Pulmonary artery endothelial cell (primary cell): ENCODE measurements at regions not wholly inside any gene's neighbourhood (a gene's known extent, or its start where the extent isn't known, plus 50 kb on each side); places are given as distances from the start of the nearest gene placed in this dataset.
"Not testable (repeated sequence)": the region's sequence is repeated elsewhere in the genome, so short reads cannot be mapped to it uniquely, and the experiment has no call there.

Source experiments
- DNase-seq: peaks from one replicate; pipeline ENCODE4 v3.0.0-alpha.2; 2011; ENCODE audit warnings: low read depth, low spot score

GRCh38 chr22:22346401-22347107 lies 102.0 kb downstream of the VPREB1 start:
- no peak for DNase-seq

GRCh38 chr22:22348127-22348814 lies 103.7 kb downstream of the VPREB1 start:
- DNase-seq, result no peak

DNA sequence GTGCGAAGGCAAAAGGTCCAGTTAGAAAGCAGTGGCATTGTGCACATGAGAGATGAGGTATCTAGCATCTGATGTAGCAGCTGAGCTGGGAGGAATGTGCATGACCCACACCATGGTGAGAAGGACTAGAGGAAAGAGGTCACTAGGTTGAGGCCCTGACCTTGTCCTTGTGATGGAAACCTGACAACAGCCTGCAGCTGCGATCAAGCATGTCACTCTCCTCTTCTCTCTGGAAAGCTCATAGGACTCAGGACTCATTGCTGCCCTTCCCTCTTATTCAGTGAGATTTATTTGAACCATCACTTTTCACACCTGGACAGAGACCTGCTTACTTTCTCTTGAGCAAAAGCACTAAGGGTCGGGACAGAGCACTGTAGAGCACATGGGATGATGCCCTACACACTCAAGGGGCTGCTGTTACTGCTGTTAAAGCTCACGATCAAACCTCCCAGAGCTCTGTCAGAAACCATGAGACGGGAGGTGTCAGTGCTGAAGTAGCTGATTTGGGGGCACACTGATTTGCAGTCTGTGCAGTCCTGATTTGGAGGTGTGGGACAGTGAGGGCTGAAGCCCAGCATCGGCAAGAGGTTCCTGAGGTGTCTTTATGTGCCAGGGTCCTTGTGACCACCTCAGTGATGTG lies 104.3 kb downstream of the VPREB1 start:
- DNase-seq, result no peak

DNA sequence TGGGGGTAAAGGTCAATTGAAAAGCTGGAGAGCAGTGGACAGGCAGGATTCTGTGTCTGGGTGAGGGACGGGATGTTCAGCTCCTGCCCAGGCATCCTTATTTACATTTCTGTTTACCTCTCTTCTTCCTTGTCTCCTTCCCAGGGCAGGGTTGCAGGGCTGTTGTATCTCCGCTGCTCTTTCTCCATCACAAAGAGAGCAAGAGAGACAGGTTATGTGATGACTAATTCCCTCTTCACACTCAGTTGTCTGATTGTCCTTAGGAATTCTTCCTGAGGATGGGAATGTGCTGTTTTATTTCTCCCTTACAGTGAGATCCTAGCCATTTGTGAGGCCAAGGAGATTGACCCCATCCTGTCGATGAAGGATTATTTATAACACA lies 104.9 kb downstream of the VPREB1 start:
- no peak for DNase-seq

GRCh38 chr22:22351366-22351765 lies 106.8 kb downstream of the VPREB1 start:
- DNase-seq, result no peak

- DNase-seq, result no peak
Observed at GRCh38 chr22:22352371-22352999, 107.9 kb downstream of the VPREB1 start.

GRCh38 chr22:22355096-22355834 lies 110.7 kb downstream of the VPREB1 start:
- no peak for DNase-seq

- DNase-seq, result no peak
Observed at GRCh38 chr22:22357024-22357883, 112.7 kb downstream of the VPREB1 start.

DNA sequence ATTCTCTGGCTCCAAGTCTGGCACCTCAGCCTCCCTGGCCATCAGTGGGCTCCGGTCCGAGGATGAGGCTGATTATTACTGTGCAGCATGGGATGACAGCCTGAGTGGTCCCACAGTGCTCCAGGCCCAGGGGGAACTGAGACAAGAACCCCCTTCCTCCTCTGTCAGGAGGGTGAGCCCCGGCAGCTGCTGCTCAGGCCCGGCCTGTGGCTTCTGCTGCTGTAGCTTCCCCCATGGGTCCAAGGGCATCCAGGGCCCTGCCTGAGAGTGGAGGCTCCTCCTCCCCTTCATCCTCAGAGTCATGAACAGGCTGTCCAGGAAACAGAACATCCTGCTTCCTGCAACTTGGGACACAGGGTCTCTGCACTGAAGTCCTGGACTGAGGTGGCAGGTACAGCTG lies 113.6 kb downstream of the VPREB1 start:
- no peak for DNase-seq

- DNase-seq, result no peak
Observed at GRCh38 chr22:22358686-22359085, 114.1 kb downstream of the VPREB1 start.

DNA sequence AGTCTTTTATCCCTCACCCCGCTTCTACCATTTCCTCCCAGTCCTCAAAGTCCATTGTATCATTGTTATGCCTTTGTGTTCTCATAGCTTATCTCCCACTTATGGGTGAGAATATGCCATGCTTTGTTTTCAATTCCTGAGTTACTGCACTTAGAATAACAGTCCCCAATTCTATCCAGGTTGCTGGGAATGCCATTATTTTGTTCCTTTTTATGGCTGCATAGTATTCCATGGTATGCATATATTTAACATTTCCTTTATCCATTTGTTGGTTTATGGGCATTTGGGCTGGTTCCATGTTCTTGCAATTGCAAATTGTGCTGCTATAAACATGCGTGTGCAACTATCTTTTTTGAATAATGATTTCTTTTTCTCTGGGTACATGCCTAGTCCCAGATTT lies 114.9 kb downstream of the VPREB1 start:
- DNase-seq, result no peak

DNA sequence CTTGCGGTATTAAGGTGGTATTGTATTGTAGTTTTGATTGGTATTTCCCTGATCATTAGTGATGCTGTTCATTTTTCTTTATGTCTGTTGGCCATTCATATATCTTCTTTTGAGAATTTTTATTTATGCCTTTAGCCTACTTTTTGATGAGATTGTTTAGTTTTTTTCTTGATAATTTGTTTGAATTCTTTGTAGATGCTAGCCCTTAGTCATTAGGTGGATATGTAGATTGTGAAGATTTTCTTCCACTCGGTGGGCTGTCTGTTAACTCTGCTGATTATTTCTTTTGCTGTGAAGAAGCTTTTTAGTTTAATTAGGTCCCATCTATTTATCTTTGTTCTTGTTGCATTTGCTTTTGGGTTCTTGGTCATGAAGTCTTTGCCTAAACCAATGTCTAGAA lies 115.4 kb downstream of the VPREB1 start:
- DNase-seq, result no peak

DNA sequence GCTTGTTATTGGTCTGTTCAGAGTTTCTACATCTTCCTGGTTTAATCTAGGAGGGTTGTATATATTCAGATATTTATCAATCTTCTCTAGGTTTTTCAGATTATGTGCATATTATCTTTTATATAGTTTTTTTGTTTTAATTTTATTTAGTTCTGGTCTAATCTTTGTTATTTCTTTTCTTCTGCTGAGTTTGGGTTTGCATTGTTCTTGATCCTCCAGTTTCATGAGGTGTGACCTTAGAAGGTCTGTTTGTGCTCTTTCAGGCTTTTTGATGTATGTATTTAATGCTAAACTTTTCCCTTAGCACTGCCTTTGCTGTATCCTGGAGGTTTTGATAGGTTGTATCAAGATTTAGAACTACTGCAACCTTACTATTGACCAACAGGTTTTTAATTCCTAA lies 117.7 kb downstream of the VPREB1 start:
- no peak for DNase-seq

DNA sequence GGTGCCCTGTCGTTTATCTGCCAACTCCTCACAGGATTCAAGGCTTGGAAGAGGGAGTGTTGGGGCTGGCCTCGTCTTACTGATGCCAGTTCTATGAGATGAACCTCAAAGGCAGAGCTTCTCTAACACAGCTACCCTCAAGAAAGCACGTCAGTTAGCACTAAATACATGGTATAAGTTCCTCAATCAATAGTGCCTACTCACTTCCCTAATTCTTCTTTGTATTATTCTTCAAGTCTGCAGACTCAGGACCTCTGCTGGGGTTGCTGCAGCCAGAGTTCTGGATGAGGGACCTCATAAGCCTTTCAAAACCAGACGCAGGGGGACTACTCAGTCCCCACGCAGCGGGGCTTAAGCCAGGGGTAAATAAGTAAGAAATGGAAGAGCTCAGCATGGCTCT lies 118.3 kb downstream of the VPREB1 start:
- DNase-seq, result no peak

DNA sequence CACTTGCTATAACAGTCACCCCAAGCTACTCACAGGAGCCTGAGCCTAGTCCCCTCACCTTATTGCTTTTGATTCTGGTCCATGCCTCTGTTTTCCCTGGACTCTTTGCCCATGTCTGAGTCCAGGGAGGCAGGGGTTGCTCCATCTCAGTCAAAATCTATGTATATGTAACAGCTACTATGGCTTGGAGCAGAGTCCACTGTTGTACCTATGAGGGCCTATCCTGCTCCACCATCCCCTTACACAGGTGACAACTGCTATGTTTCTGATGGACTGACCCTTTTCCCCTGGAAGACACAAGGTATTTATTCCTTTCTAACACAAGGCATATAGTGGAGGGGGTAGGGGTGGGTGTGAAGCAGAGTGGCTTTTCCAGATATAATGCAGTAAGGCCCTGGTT lies 119.6 kb downstream of the VPREB1 start:
- no peak for DNase-seq

DNA sequence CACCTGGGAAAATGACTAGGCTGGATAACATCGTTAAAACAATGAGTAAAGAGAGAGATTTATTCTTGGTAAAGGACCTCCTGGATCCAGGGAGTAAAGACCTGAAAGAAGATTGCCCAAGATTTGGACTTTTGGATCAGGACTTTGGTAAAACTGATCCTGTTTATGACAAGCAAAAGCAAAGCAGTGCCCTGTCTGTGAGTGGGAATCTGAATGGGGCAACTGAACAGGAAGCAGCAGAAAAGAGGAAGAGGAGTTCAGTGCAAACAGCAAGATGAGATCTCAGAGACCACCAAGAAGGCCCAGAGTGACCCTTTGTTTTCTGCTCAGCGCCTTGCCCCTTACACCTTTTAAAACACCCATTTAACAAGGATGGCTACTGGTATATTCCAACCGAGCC lies 122.0 kb downstream of the VPREB1 start:
- DNase-seq, result no peak

- DNase-seq, result no peak
Observed at GRCh38 chr22:22368516-22368915, 123.9 kb downstream of the VPREB1 start.

- not testable (repeated sequence) for DNase-seq
Observed at GRCh38 chr22:22369219-22369963, 124.8 kb downstream of the VPREB1 start.

DNA sequence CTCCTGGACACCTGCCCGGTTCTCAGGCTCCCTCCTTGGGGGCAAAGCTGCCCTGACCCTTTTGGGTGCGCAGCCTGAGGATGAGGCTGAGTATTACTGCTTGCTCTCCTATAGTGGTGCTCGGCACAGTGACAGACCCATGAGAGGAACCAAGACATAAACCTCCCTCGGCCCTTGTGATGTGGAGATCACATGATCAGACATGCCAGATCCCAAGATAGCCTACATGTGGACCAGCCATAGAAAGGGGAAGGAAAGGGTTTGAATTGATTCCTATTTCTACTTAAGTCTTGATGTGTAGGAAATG lies 125.3 kb downstream of the VPREB1 start:
- no peak for DNase-seq

- DNase-seq, result no peak
Observed at GRCh38 chr22:22371031-22371541, 126.5 kb downstream of the VPREB1 start.
